Loucy (cell line): ENCODE measurements at regions not wholly inside any gene's neighbourhood (a gene's known extent, or its start where the extent isn't known, plus 50 kb on each side); places are given as distances from the start of the nearest gene placed in this dataset.

ENCODE experiments used
- CTCF ChIP-seq: fragments of 200-600 bp; sonication (generic); conservative IDR thresholded peaks from 2 replicates; pipeline ENCODE4 v1.5.1; 2014; ENCODE audit warnings: mild to moderate bottlenecking, antibody characterized with exemption, low read length
- EZH2phosphoT487 ChIP-seq: fragments of 200-600 bp; IDR thresholded peaks from 2 replicates; pipeline ENCODE4 v1.6.1; 2018; ENCODE audit warnings: antibody characterized with exemption, mild to moderate bottlenecking, moderate library complexity, borderline replicate concordance

- TF ChIP-seq CTCF (no peak), EZH2phosphoT487 (no peak)
These were observed 131.7 kb downstream of the SLC16A9 start for GRCh38 chr10:59577984-59578383.
